ENCODE measurements at regions not wholly inside any gene's neighbourhood (a gene's known extent, or its start where the extent isn't known, plus 50 kb on each side); places are given as distances from the start of the nearest gene placed in this dataset.

GRCh38 chr18:75762758-75763157 is 335.3 kb upstream of the SMIM21 start:
- Histone ChIP-seq H3F3A (replicated peaks; ENCODE audit: low read depth) (no peaks in the 10 kb centered on the region), H3K36me3 (ENCODE audit: insufficient read depth) (no peaks in the 10 kb centered on the region), H3K4me3 (no peak overlapping the region), H4K20me1 (replicated peaks; ENCODE audit: insufficient read depth) (no peaks in the 10 kb centered on the region), H3K27me3 (ENCODE audit: insufficient read depth) (no peaks in the 10 kb centered on the region), H2AFZ (no peak overlapping the region), H3K4me1 (ENCODE audit: insufficient read depth) (no peaks in the 10 kb centered on the region), H3K9me2 (ENCODE audit: insufficient read depth) (peaks cover 7% of the 10 kb centered on the region; the same call in 1 of the 2 replicates), H3K27ac (ENCODE audit: low read depth) (no peak overlapping the region), H3K4me2 (no peak overlapping the region), H3K79me2 (replicated peaks; ENCODE audit: insufficient read depth) (no peaks in the 10 kb centered on the region)
- Mint-ChIP-seq H3K4me3 (no peak overlapping the region), H3K4me1 (peaks cover 3% of the 10 kb centered on the region; the same call in 1 of the 3 replicates), H3K36me3 (ENCODE audit: low read depth) (no peaks in the 10 kb centered on the region), H3K27ac (no peak overlapping the region), H3K9me3 (no peaks in the 10 kb centered on the region; the same call in 2 of the 3 replicates), H3K27me3 (ENCODE audit: insufficient read depth, low read depth, poor library complexity) (no peaks in the 10 kb centered on the region)
- no peak for TF ChIP-seq STAT1 (IDR thresholded peaks at IDR 0.05; ENCODE audit: unreplicated experiment)
- no peak for TF ChIP-seq EZH2 (IDR thresholded peaks at IDR 0.05; ENCODE audit: low read depth, unreplicated experiment)
- no peak for TF ChIP-seq ZNF114 (CRISPR knock-in tag; IDR thresholded peaks at IDR 0.05)
- TF ChIP-seq ZNF462 (CRISPR knock-in tag; IDR thresholded peaks at IDR 0.05) = no peak
- ATAC-seq (no peak), DNase-seq (ENCODE audit: low spot score) (no peak)

- H3K9me2 ChIP-seq (ENCODE audit: insufficient read depth) = peaks cover 7% of the 10 kb centered on the region; the same call in 1 of the 2 replicates
- H3K36me3 Mint-ChIP-seq (ENCODE audit: low read depth) = no peaks in the 10 kb centered on the region
- H3K79me2 ChIP-seq (replicated peaks; ENCODE audit: insufficient read depth) = no peaks in the 10 kb centered on the region
- H3K4me1 ChIP-seq (ENCODE audit: insufficient read depth) = no peaks in the 10 kb centered on the region
- no peak overlapping the region for H3K27ac ChIP-seq (ENCODE audit: low read depth)
- H3K36me3 ChIP-seq (ENCODE audit: insufficient read depth) = no peaks in the 10 kb centered on the region
- no peak overlapping the region for H3K4me3 Mint-ChIP-seq
- H3K27ac Mint-ChIP-seq = no peak overlapping the region
- no peaks in the 10 kb centered on the region for H4K20me1 ChIP-seq (replicated peaks; ENCODE audit: insufficient read depth)
- H3K4me3 ChIP-seq = no peak overlapping the region
- H3K9me3 Mint-ChIP-seq = no peaks in the 10 kb centered on the region; the same call in 2 of the 3 replicates
- ATAC-seq = no peak
- no peaks in the 10 kb centered on the region for H3K27me3 Mint-ChIP-seq (ENCODE audit: insufficient read depth, low read depth, poor library complexity)
- no peak for DNase-seq (ENCODE audit: low spot score)
- H3K27me3 ChIP-seq (ENCODE audit: insufficient read depth) = no peaks in the 10 kb centered on the region
- H3F3A ChIP-seq (replicated peaks; ENCODE audit: low read depth) = no peaks in the 10 kb centered on the region
- H3K4me1 Mint-ChIP-seq = peaks cover 3% of the 10 kb centered on the region; the same call in 1 of the 3 replicates
- H3K4me2 ChIP-seq = no peak overlapping the region
- no peak overlapping the region for H2AFZ ChIP-seq
- no peak for TF ChIP-seq ZNF462 (CRISPR knock-in tag; IDR thresholded peaks at IDR 0.05)
Measured at GRCh38 chr18:75760208-75760607, 332.7 kb upstream of the SMIM21 start.

Data from GM23338 (cell line).